ENCODE measurements at regions not wholly inside any gene's neighbourhood (a gene's known extent, or its start where the extent isn't known, plus 50 kb on each side); places are given as distances from the start of the nearest gene placed in this dataset.

DNA sequence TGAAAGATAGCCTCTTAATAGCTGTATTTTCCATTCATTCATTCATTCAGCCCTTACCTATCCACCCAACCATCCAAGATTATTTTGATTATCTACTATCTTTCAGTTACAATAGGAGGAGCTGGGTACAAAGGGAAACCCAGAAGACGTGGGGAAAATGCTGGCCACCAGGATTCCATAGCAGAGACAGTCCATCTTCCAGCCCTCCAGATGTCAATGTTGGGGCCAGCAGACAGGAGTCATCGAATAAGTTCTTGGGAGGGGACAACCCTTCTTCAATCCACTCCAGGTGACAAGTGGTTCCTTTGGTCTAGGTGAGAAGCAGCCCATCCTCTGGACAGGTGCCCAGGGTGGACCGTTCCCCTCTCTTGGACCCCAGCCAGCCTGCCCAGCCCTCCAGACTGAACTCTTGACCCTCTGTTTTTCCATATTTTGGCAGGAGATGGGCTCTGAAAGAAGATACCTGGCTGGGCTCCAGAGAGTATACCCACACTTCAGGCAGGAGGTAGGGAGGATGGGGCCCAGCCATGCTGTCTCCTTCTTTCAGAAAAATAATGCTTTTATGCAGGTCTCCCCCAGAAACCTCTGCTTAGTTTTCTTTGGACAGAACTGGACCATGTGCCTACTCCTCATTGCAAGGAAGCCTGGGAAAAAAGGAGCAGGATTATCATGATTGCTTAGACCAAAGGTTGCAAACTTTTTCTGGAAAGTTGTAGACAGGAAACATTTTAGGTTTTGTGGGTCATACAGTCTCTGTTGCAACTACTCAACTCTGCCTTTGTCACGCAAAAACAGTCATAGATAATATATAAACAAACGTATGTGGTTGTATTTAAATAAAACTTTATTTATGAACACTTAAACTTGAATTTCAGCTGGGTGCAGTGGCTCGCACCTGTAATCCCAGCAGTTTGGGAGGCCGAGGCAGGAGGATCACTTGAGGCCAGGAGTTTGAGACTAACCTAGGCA, 95.5 kb upstream of the SMNDC1 start:
- TF ChIP-seq POLR2AphosphoS5 (IDR thresholded peaks at IDR 0.05) (no peak), POLR2A (IDR thresholded peaks at IDR 0.05) (no peak), EP300 (IDR thresholded peaks at IDR 0.05) (no peak)
- TF ChIP-seq, protein P1, sequence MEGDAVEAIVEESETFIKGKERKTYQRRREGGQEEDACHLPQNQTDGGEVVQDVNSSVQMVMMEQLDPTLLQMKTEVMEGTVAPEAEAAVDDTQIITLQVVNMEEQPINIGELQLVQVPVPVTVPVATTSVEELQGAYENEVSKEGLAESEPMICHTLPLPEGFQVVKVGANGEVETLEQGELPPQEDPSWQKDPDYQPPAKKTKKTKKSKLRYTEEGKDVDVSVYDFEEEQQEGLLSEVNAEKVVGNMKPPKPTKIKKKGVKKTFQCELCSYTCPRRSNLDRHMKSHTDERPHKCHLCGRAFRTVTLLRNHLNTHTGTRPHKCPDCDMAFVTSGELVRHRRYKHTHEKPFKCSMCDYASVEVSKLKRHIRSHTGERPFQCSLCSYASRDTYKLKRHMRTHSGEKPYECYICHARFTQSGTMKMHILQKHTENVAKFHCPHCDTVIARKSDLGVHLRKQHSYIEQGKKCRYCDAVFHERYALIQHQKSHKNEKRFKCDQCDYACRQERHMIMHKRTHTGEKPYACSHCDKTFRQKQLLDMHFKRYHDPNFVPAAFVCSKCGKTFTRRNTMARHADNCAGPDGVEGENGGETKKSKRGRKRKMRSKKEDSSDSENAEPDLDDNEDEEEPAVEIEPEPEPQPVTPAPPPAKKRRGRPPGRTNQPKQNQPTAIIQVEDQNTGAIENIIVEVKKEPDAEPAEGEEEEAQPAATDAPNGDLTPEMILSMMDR (IDR thresholded peaks at IDR 0.05): no peak

Data from gastroesophageal sphincter (tissue), 3 donors.